Panc1 (cell line): ENCODE measurements at regions not wholly inside any gene's neighbourhood (a gene's known extent, or its start where the extent isn't known, plus 50 kb on each side); places are given as distances from the start of the nearest gene placed in this dataset.

Experiments
- ATAC-seq: fragments of 200-7000 bp; cut with Tn5 transposase; 2 replicates; pipeline ENCODE4 v1.9.1; 2020; ENCODE audit warnings: mild to moderate bottlenecking, moderate library complexity
- BruUV-seq: library from RNA; stranded (reverse); fragments of 400-500 nt; replicated peaks from 2 replicates; lab custom pipeline; 2021; lab: Mats Ljungman, UMichigan
- CTCF ChIA-PET: fragments of 300-600 bp; sonication (Branson Sonifier 250); formaldehyde crosslinking; loops from one replicate; lab custom pipeline; 2022; ENCODE audit warnings: antibody characterized with exemption; lab: Charles Lee
- POLR2A ChIA-PET: fragments of 300-600 bp; sonication (Branson Sonifier 250); formaldehyde crosslinking; loops from one replicate; lab custom pipeline; 2022; ENCODE audit warnings: antibody characterized with exemption; lab: Charles Lee
- DNase-seq: peaks from one replicate; pipeline ENCODE4 v3.0.0-alpha.2; 2010; ENCODE audit warnings: low read depth, low spot score
- H3K27ac ChIP-seq: 2 replicates; pipeline ENCODE4 v1.5.1; 2011; ENCODE audit warnings: mild to moderate bottlenecking, low read length, inconsistent platforms
- H3K27me3 ChIP-seq: fragments of 200-500 bp; sonication (Bioruptor generic); 2 replicates; pipeline ENCODE4 v1.6.0; 2014; ENCODE audit warnings: low read length, inconsistent platforms; ENCODE audit not compliant: control insufficient read depth, insufficient read depth
- H3K36me3 ChIP-seq: fragments of 200-500 bp; sonication (Bioruptor generic); 2 replicates; pipeline ENCODE4 v1.5.1; 2014; ENCODE audit warnings: inconsistent platforms, mild to moderate bottlenecking, low read length, moderate library complexity; ENCODE audit not compliant: control insufficient read depth, insufficient read depth
- H3K4me1 ChIP-seq: 2 replicates; pipeline ENCODE4 v1.5.1; 2011; ENCODE audit warnings: inconsistent platforms, mild to moderate bottlenecking, low read length, moderate library complexity; ENCODE audit not compliant: control insufficient read depth, insufficient read depth
- H3K4me3 ChIP-seq, 2 experiments: 2 replicates each; pipeline ENCODE4 v1.5.1; 2011 to 2012; ENCODE audit warnings: low read depth in 2 of 2, low read length in 2 of 2, mild to moderate bottlenecking in 2 of 2, inconsistent platforms in 1 of 2, moderate library complexity in 1 of 2
- H3K9me3 ChIP-seq: fragments of 200-500 bp; sonication (Bioruptor generic); 2 replicates; pipeline ENCODE4 v1.5.1; 2014; ENCODE audit warnings: low read depth, mild to moderate bottlenecking, inconsistent platforms, low read length, moderate library complexity; ENCODE audit not compliant: control insufficient read depth, insufficient read depth
- CTCF ChIP-seq: fragments of 450-650 bp; IDR thresholded peaks from 2 replicates; pipeline ENCODE4 v1.5.1; 2017; ENCODE audit warnings: mild to moderate bottlenecking
- POLR2AphosphoS5 ChIP-seq: IDR thresholded peaks from 2 replicates; pipeline ENCODE4 v1.6.1; 2012; ENCODE audit warnings: mild to moderate bottlenecking, low read depth, low read length, moderate library complexity
- REST ChIP-seq, 2 experiments: IDR thresholded peaks; 2 replicates each; pipeline ENCODE4 v1.6.1; 2011 to 2012; ENCODE audit warnings: low read depth in 2 of 2, control low read depth in 1 of 2, low read length in 1 of 2, mild to moderate bottlenecking in 1 of 2, moderate library complexity in 1 of 2; ENCODE audit not compliant: insufficient read depth in 1 of 2
- SIN3A ChIP-seq: IDR thresholded peaks from 2 replicates; pipeline ENCODE4 v1.6.1; 2012; ENCODE audit warnings: low read depth, mild to moderate bottlenecking, low read length, moderate library complexity, borderline replicate concordance; ENCODE audit not compliant: insufficient read depth
- TCF7L2 ChIP-seq: IDR thresholded peaks from 2 replicates; pipeline ENCODE4 v1.6.1; 2011; ENCODE audit warnings: mild to moderate bottlenecking, low read depth, low read length, inconsistent platforms
- in situ Hi-C: cut with HindIII; loops from 2 replicates; pipeline ENCODE4 v1.10.0; 2016; ENCODE audit warnings: low sequenced_read_pairs, low pct_unique_long_range_greater_than_20kb
- intact Hi-C: fragments of 100-400 bp; cut with micrococcal nuclease; formaldehyde crosslinking; loops from one replicate; pipeline ENCODE4 v1.10.0; 2022; ENCODE audit not compliant: unreplicated experiment

GRCh38 chr4:125461676-125462363, 147.1 kb downstream of the FAT4 start:
- ATAC-seq = no peak
- ChIA-PET CTCF (no interaction called here), POLR2A (no interaction called here)
- BruUV-seq = no TSS peak
- Histone ChIP-seq H3K4me1 (no peaks in the 10 kb centered on the region), H3K4me3 (no peak overlapping the region), H3K27me3 (no peaks in the 10 kb centered on the region), H3K27ac (no peak overlapping the region), H3K36me3 (no peaks in the 10 kb centered on the region), H3K9me3 (no peaks in the 10 kb centered on the region)
- in situ Hi-C loops = no loop called here
- intact Hi-C loops = no loop called here
- no peak for DNase-seq
- no peak for TF ChIP-seq REST (IDR thresholded peaks at IDR 0.05; ENCODE audit: insufficient read depth in 1 of 2, low read depth in 2 of 2, low read length in 1 of 2)
- no peak for TF ChIP-seq SIN3A
- TF ChIP-seq POLR2AphosphoS5 = no peak
- no peak for TF ChIP-seq TCF7L2
- TF ChIP-seq CTCF = no peak

- POLR2A ChIA-PET = no interaction called here
- Histone ChIP-seq H3K9me3 (no peaks in the 10 kb centered on the region), H3K27ac (no peak overlapping the region), H3K4me3 (no peak overlapping the region), H3K4me1 (no peaks in the 10 kb centered on the region), H3K36me3 (no peaks in the 10 kb centered on the region), H3K27me3 (no peaks in the 10 kb centered on the region)
- BruUV-seq = no TSS peak
- no peak for TF ChIP-seq POLR2AphosphoS5
- TF ChIP-seq SIN3A = no peak
- no peak for TF ChIP-seq CTCF
- TF ChIP-seq TCF7L2 = no peak
- no peak for TF ChIP-seq REST (IDR thresholded peaks at IDR 0.05; ENCODE audit: insufficient read depth in 1 of 2, low read depth in 2 of 2, low read length in 1 of 2)
- DNase-seq (no peak), ATAC-seq (no peak)
- in situ Hi-C loops = no loop called here
- intact Hi-C loops = no loop called here
- CTCF ChIA-PET = no interaction called here
These were observed 149.4 kb downstream of the FAT4 start for GRCh38 chr4:125464146-125464545.
